OCI-LY7 (cell line): ENCODE measurements at regions not wholly inside any gene's neighbourhood (a gene's known extent, or its start where the extent isn't known, plus 50 kb on each side); places are given as distances from the start of the nearest gene placed in this dataset.

ENCODE experiments used
- BruUV-seq: library from RNA; stranded (reverse); fragments of 400-500 nt; replicated peaks from 2 replicates; lab custom pipeline; 2021; lab: Mats Ljungman, UMichigan
- CTCF ChIA-PET: fragments of 300-600 bp; sonication (Branson Sonifier 250); formaldehyde crosslinking; loops from one replicate; lab custom pipeline; 2022; ENCODE audit warnings: antibody characterized with exemption; ENCODE audit not compliant: unreplicated experiment; lab: Charles Lee
- POLR2A ChIA-PET: fragments of 300-600 bp; sonication (Branson Sonifier 250); formaldehyde crosslinking; loops from one replicate; lab custom pipeline; 2022; ENCODE audit warnings: antibody characterized with exemption; lab: Charles Lee
- DNase-seq: peaks from one replicate; pipeline ENCODE4 v3.0.0-alpha.2; 2015; ENCODE audit warnings: low spot score
- H2AFZ ChIP-seq: fragments of 200-600 bp; sonication (generic), shearing (Covaris generic); 2 replicates; pipeline ENCODE4 v1.6.1; 2014; ENCODE audit warnings: mild to moderate bottlenecking, antibody characterized with exemption, low read length, moderate library complexity
- H3K27ac ChIP-seq: fragments of 200-600 bp; sonication (generic); 2 replicates; pipeline ENCODE4 v1.5.1; 2014; ENCODE audit warnings: mixed run types, low read depth, mild to moderate bottlenecking, moderate library complexity, low read length, inconsistent platforms; ENCODE audit not compliant: poor library complexity, severe bottlenecking
- H3K36me3 ChIP-seq: fragments of 200-600 bp; sonication (generic); 2 replicates; pipeline ENCODE4 v1.6.1; 2014; ENCODE audit warnings: mild to moderate bottlenecking, antibody characterized with exemption, low read length, moderate library complexity, mixed read lengths; ENCODE audit not compliant: insufficient read depth
- H3K4me1 ChIP-seq: fragments of 200-600 bp; sonication (generic); 2 replicates; pipeline ENCODE4 v1.5.1; 2014; ENCODE audit warnings: mild to moderate bottlenecking, low read length; ENCODE audit not compliant: insufficient read depth, poor library complexity, severe bottlenecking
- H3K4me2 ChIP-seq: fragments of 200-600 bp; sonication (generic); 2 replicates; pipeline ENCODE4 v1.6.1; 2014; ENCODE audit warnings: mild to moderate bottlenecking, low read length
- H3K4me3 ChIP-seq: fragments of 200-600 bp; sonication (generic); 2 replicates; pipeline ENCODE4 v1.5.1; 2014; ENCODE audit warnings: mild to moderate bottlenecking, low read depth, low read length; ENCODE audit not compliant: poor library complexity, severe bottlenecking
- H3K79me2 ChIP-seq: fragments of 200-600 bp; sonication (generic); 2 replicates; pipeline ENCODE4 v1.6.1; 2016; ENCODE audit warnings: low read depth, mild to moderate bottlenecking, low read length, moderate library complexity, mixed read lengths; ENCODE audit not compliant: insufficient read depth
- H3K9me2 ChIP-seq: fragments of 200-600 bp; sonication (generic); 2 replicates; pipeline ENCODE4 v1.6.1; 2016; ENCODE audit warnings: mild to moderate bottlenecking, low read length, mixed read lengths; ENCODE audit not compliant: insufficient read depth
- H3K9me3 ChIP-seq: fragments of 200-600 bp; sonication (generic); 2 replicates; pipeline ENCODE4 v1.6.1; 2014; ENCODE audit warnings: mild to moderate bottlenecking, mixed run types, low read length, mixed read lengths
- H4K20me1 ChIP-seq: fragments of 200-600 bp; sonication (generic); 2 replicates; pipeline ENCODE4 v1.6.1; 2014; ENCODE audit warnings: mild to moderate bottlenecking, antibody characterized with exemption, low read length, moderate library complexity, mixed read lengths; ENCODE audit not compliant: insufficient read depth
- EZH2phosphoT487 ChIP-seq: fragments of 200-600 bp; sonication (generic); IDR thresholded peaks from 2 replicates; pipeline ENCODE4 v1.6.1; 2018; ENCODE audit warnings: low read depth, borderline replicate concordance, mild to moderate bottlenecking, mixed run types, antibody characterized with exemption, low read length, moderate library complexity, mixed read lengths
- intact Hi-C: fragments of 100-400 bp; cut with micrococcal nuclease; formaldehyde crosslinking; loops from one replicate; pipeline ENCODE4 v1.10.0; 2022; ENCODE audit not compliant: unreplicated experiment
- TF ChIP-seq, protein P1 (sequence below): fragments of 200-600 bp; sonication (generic); conservative IDR thresholded peaks from 2 replicates; pipeline ENCODE4 v1.5.1; 2014; ENCODE audit warnings: mild to moderate bottlenecking, antibody characterized with exemption, low read length, moderate library complexity, mixed read lengths

DNA sequence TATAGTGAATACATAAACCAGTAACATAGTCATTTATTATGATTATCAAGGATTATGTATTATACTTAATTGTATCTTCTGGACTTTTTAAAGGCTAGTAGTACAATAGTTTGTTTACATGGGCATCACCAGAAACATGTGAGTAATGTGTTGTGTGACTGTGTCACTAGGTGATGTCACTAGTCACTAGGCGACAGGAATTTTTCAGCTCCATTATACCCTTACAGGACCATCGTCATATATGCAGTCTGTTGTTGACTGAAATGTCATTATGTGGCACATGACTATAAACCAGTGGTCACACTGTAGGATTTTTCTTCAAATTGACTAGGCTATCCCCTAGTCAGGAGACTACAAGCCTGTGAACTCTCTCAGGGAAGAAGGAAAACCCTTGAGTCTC is 86.5 kb upstream of the CENPW start:
- H3K9me3 ChIP-seq = no peaks in the 10 kb centered on the region
- H2AFZ ChIP-seq = no peak overlapping the region
- H3K9me2 ChIP-seq = no peaks in the 10 kb centered on the region
- no peak overlapping the region for H3K4me3 ChIP-seq
- CTCF ChIA-PET = no interaction called here
- H3K79me2 ChIP-seq = no peaks in the 10 kb centered on the region
- H3K4me2 ChIP-seq = no peak overlapping the region
- intact Hi-C loops = no loop called here
- POLR2A ChIA-PET = no interaction called here
- H3K36me3 ChIP-seq = no peaks in the 10 kb centered on the region
- H4K20me1 ChIP-seq = no peaks in the 10 kb centered on the region
- no peak for DNase-seq
- TF ChIP-seq, protein P1, sequence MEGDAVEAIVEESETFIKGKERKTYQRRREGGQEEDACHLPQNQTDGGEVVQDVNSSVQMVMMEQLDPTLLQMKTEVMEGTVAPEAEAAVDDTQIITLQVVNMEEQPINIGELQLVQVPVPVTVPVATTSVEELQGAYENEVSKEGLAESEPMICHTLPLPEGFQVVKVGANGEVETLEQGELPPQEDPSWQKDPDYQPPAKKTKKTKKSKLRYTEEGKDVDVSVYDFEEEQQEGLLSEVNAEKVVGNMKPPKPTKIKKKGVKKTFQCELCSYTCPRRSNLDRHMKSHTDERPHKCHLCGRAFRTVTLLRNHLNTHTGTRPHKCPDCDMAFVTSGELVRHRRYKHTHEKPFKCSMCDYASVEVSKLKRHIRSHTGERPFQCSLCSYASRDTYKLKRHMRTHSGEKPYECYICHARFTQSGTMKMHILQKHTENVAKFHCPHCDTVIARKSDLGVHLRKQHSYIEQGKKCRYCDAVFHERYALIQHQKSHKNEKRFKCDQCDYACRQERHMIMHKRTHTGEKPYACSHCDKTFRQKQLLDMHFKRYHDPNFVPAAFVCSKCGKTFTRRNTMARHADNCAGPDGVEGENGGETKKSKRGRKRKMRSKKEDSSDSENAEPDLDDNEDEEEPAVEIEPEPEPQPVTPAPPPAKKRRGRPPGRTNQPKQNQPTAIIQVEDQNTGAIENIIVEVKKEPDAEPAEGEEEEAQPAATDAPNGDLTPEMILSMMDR = no peak
- no peak for TF ChIP-seq EZH2phosphoT487
- no TSS peak for BruUV-seq
- no peak overlapping the region for H3K27ac ChIP-seq
- no peaks in the 10 kb centered on the region for H3K4me1 ChIP-seq

DNA sequence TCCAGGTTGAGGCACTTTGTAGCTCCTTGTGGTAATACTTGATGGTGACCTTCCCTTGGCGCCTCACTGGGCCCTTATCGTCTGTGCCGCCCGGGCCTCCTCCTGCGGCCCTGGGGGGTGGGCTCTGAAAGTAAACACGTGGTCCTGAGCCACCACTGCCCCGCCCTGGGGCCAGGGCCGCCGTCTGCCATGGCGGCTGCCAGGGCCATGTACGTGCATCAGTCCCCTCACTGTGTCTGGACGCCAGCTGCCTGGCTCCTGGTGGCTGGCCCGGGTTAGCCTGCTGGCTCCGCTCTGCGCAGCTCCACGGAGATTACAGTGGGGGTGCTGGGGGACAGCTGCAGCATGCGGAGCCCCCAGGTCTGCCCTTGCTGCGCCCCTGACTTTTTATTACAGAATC is 81.8 kb upstream of the CENPW start:
- Histone ChIP-seq H3K79me2 (no peaks in the 10 kb centered on the region), H3K9me3 (no peaks in the 10 kb centered on the region), H3K4me2 (no peak overlapping the region), H3K36me3 (no peaks in the 10 kb centered on the region), H3K9me2 (no peaks in the 10 kb centered on the region), H3K4me3 (no peak overlapping the region), H3K4me1 (no peaks in the 10 kb centered on the region), H2AFZ (no peak overlapping the region), H4K20me1 (no peaks in the 10 kb centered on the region), H3K27ac (no peak overlapping the region)
- no peak for TF ChIP-seq EZH2phosphoT487
- TF ChIP-seq, protein P1 = no peak
- POLR2A ChIA-PET = no interaction called here
- BruUV-seq = no TSS peak
- DNase-seq = no peak
- intact Hi-C loops = no loop called here
- CTCF ChIA-PET = interaction anchor here (0.6 kb wide), 1 partner anchor 19 kb away, joined by 3 read pairs; no protein-coding TSS in a partner anchor

DNA sequence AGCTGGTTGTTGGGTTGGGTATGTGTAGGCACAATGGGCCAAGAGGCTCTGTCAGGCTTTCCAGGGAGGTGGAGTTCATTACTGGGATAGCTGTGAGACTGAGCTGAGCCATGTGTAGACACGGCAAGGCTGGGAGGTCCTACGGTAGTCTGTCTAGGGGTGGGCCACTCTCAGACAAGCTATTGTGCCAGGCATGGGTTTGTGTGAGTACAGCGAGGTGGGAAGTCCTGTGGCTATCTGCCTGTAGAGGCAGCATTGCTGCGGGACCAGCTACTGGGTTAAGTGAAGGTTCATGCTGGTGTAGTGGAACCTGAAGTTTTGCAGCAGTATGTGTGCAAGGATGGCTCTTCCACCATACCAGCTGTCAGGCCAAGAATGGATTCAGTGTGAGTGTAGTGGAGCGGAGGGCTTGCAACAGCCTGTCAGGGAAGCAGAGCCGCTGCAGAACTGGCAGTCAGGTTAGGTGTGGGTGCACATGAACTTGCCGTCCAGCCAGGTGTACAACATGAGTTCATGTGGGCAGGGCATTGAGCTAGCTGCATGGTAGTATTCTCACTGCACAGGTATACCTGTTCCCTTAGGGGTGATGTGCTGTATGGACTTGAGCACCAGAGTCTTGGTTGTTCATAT is 78.0 kb upstream of the CENPW start:
- H3K9me2 ChIP-seq = no peaks in the 10 kb centered on the region
- no peaks in the 10 kb centered on the region for H3K4me1 ChIP-seq
- ChIA-PET POLR2A (no interaction called here), CTCF (no interaction called here)
- H3K4me2 ChIP-seq = no peak overlapping the region
- no peaks in the 10 kb centered on the region for H4K20me1 ChIP-seq
- no peak for DNase-seq
- intact Hi-C loops = no loop called here
- TF ChIP-seq, protein P1 = no peak
- TF ChIP-seq EZH2phosphoT487 = no peak
- H3K27ac ChIP-seq = no peak overlapping the region
- no peak overlapping the region for H2AFZ ChIP-seq
- no peaks in the 10 kb centered on the region for H3K79me2 ChIP-seq
- no peaks in the 10 kb centered on the region for H3K9me3 ChIP-seq
- H3K36me3 ChIP-seq = no peaks in the 10 kb centered on the region
- no TSS peak for BruUV-seq
- H3K4me3 ChIP-seq = no peak overlapping the region
